22Rv1 (cell line): ENCODE measurements at regions not wholly inside any gene's neighbourhood (a gene's known extent, or its start where the extent isn't known, plus 50 kb on each side); places are given as distances from the start of the nearest gene placed in this dataset.

Source experiments
- ZFX ChIP-seq: fragments of 450-650 bp; IDR thresholded peaks from 2 replicates; pipeline ENCODE4 v1.6.1; 2017; ENCODE audit warnings: antibody characterized with exemption, borderline replicate concordance
- TF ChIP-seq, protein P1 (sequence below): fragments of 450-650 bp; IDR thresholded peaks from 2 replicates; pipeline ENCODE4 v1.5.1; 2017; ENCODE audit warnings: mild to moderate bottlenecking

- TF ChIP-seq, protein P1, sequence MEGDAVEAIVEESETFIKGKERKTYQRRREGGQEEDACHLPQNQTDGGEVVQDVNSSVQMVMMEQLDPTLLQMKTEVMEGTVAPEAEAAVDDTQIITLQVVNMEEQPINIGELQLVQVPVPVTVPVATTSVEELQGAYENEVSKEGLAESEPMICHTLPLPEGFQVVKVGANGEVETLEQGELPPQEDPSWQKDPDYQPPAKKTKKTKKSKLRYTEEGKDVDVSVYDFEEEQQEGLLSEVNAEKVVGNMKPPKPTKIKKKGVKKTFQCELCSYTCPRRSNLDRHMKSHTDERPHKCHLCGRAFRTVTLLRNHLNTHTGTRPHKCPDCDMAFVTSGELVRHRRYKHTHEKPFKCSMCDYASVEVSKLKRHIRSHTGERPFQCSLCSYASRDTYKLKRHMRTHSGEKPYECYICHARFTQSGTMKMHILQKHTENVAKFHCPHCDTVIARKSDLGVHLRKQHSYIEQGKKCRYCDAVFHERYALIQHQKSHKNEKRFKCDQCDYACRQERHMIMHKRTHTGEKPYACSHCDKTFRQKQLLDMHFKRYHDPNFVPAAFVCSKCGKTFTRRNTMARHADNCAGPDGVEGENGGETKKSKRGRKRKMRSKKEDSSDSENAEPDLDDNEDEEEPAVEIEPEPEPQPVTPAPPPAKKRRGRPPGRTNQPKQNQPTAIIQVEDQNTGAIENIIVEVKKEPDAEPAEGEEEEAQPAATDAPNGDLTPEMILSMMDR, result no peak
- no peak for TF ChIP-seq ZFX
Observed at GRCh38 chr4:166421556-166422156, 548.6 kb downstream of the TLL1 start.
